Progenitor cell of endocrine pancreas (in vitro differentiated cells): ENCODE measurements at regions not wholly inside any gene's neighbourhood (a gene's known extent, or its start where the extent isn't known, plus 50 kb on each side); places are given as distances from the start of the nearest gene placed in this dataset.

Source experiments
- DNase-seq: peaks from one replicate; pipeline ENCODE4 v3.0.0; 2021; ENCODE audit warnings: low spot score; ENCODE audit not compliant: unreplicated experiment
- H3K27ac Mint-ChIP-seq: 2 replicates; pipeline ENCODE4 v1.8.0; 2021; ENCODE audit warnings: mild to moderate bottlenecking, moderate library complexity, mixed read lengths
- H3K27me3 Mint-ChIP-seq: 2 replicates; pipeline ENCODE4 v1.8.0; 2021; ENCODE audit warnings: mixed read lengths
- H3K36me3 Mint-ChIP-seq: 2 replicates; pipeline ENCODE4 v1.8.0; 2022; ENCODE audit warnings: mixed read lengths; ENCODE audit not compliant: insufficient read depth
- H3K4me1 Mint-ChIP-seq: 2 replicates; pipeline ENCODE4 v1.8.0; 2021; ENCODE audit warnings: low read depth, mixed read lengths
- H3K4me3 Mint-ChIP-seq: 2 replicates; pipeline ENCODE4 v1.8.0; 2021; ENCODE audit warnings: low read depth, mild to moderate bottlenecking, moderate library complexity, mixed read lengths
- H3K9me3 Mint-ChIP-seq: 2 replicates; pipeline ENCODE4 v1.8.0; 2021; ENCODE audit warnings: low read depth, mixed read lengths
- TF ChIP-seq, protein P1 (sequence below): fragments of 200-600 bp; sonication (generic); IDR thresholded peaks from one replicate; pipeline ENCODE4 v1.5.0; 2021; ENCODE audit warnings: antibody characterized with exemption, mild to moderate bottlenecking; ENCODE audit not compliant: unreplicated experiment

DNA sequence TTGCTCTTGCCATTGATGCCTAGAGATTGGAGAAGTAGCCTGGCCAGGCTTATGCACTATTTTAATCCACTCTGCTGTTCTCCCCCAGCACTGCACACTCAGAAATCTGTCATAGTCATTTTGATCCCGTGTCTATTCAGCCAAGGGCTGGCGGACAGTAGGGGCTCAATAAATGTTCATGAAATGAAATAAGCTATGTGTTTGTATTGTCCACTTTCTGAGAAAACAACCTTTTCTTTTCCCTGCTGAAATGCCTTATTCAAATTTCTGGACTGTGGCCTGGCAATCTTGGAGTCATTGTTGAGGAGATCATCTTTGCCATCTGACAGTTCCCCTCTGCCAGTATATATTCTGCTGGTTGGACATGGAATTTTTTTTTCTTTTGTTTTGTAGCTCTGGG, 550.4 kb upstream of the MAP3K7 start:
- no peak overlapping the region for H3K4me3 Mint-ChIP-seq
- TF ChIP-seq, protein P1, sequence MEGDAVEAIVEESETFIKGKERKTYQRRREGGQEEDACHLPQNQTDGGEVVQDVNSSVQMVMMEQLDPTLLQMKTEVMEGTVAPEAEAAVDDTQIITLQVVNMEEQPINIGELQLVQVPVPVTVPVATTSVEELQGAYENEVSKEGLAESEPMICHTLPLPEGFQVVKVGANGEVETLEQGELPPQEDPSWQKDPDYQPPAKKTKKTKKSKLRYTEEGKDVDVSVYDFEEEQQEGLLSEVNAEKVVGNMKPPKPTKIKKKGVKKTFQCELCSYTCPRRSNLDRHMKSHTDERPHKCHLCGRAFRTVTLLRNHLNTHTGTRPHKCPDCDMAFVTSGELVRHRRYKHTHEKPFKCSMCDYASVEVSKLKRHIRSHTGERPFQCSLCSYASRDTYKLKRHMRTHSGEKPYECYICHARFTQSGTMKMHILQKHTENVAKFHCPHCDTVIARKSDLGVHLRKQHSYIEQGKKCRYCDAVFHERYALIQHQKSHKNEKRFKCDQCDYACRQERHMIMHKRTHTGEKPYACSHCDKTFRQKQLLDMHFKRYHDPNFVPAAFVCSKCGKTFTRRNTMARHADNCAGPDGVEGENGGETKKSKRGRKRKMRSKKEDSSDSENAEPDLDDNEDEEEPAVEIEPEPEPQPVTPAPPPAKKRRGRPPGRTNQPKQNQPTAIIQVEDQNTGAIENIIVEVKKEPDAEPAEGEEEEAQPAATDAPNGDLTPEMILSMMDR: no peak
- H3K4me1 Mint-ChIP-seq: no peaks in the 10 kb centered on the region

GRCh38 chr6:91135406-91136103, 548.7 kb upstream of the MAP3K7 start:
- H3K27me3 Mint-ChIP-seq: peaks cover 3% of the 10 kb centered on the region
- no peak overlapping the region for H3K4me3 Mint-ChIP-seq
- DNase-seq: no peak
- H3K27ac Mint-ChIP-seq: no peak overlapping the region
- H3K4me1 Mint-ChIP-seq: no peaks in the 10 kb centered on the region
- no peaks in the 10 kb centered on the region for H3K9me3 Mint-ChIP-seq
- TF ChIP-seq, protein P1: no peak
- H3K36me3 Mint-ChIP-seq: no peaks in the 10 kb centered on the region

More for the DNA sequence above, 550.4 kb upstream of the MAP3K7 start:
- DNase-seq: no peak
- Mint-ChIP-seq H3K27me3 (peaks cover 3% of the 10 kb centered on the region), H3K9me3 (no peaks in the 10 kb centered on the region), H3K36me3 (no peaks in the 10 kb centered on the region), H3K27ac (no peak overlapping the region)

DNA sequence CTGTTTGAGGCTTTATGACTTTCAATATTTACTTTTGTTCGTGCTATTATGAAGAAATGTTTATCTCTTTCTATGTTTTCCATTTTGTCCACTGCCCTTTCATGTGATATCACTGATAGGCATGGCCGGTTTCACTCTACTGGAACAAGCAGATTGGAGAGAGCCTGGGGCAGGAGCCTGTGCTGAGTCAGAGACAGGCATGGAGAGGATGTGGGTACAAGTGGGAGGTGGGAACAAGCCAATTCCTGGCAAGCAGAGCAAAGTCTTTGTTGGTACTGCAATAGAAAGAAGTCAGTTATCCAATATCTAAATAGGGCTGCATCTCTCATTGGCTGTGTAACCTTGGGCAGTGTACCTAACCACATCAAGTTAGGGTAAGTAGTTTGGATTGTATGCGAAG, 545.6 kb upstream of the MAP3K7 start:
- Mint-ChIP-seq H3K36me3 (no peaks in the 10 kb centered on the region), H3K4me3 (no peak overlapping the region), H3K27ac (no peak overlapping the region), H3K27me3 (peaks cover 3% of the 10 kb centered on the region), H3K4me1 (no peaks in the 10 kb centered on the region), H3K9me3 (no peaks in the 10 kb centered on the region)
- no peak for DNase-seq
- TF ChIP-seq, protein P1: no peak

- Mint-ChIP-seq H3K4me1 (no peaks in the 10 kb centered on the region), H3K4me3 (no peak overlapping the region), H3K27ac (no peak overlapping the region), H3K9me3 (no peaks in the 10 kb centered on the region), H3K27me3 (peaks cover 3% of the 10 kb centered on the region), H3K36me3 (no peaks in the 10 kb centered on the region)
- TF ChIP-seq, protein P1: no peak
- no peak for DNase-seq
Observed at GRCh38 chr6:91130126-91130525, 543.3 kb upstream of the MAP3K7 start.

GRCh38 chr6:91127752-91128151, 540.9 kb upstream of the MAP3K7 start:
- Mint-ChIP-seq H3K27ac (no peak overlapping the region), H3K36me3 (no peaks in the 10 kb centered on the region), H3K27me3 (no peaks in the 10 kb centered on the region), H3K4me3 (no peak overlapping the region), H3K4me1 (no peaks in the 10 kb centered on the region), H3K9me3 (no peaks in the 10 kb centered on the region)
- DNase-seq: no peak
- TF ChIP-seq, protein P1: no peak
